A673 (cell line): ENCODE measurements at regions not wholly inside any gene's neighbourhood (a gene's known extent, or its start where the extent isn't known, plus 50 kb on each side); places are given as distances from the start of the nearest gene placed in this dataset.

Experiments used
- BruUV-seq: library from RNA; stranded (reverse); fragments of 400-500 nt; replicated peaks from 2 replicates; lab custom pipeline; 2021; lab: Mats Ljungman, UMichigan
- CTCF ChIA-PET: fragments of 300-600 bp; sonication (Branson Sonifier 250); formaldehyde crosslinking; loops from one replicate; lab custom pipeline; 2022; ENCODE audit warnings: antibody characterized with exemption; lab: Charles Lee
- POLR2A ChIA-PET: fragments of 300-600 bp; sonication (Branson Sonifier 250); formaldehyde crosslinking; loops from one replicate; lab custom pipeline; 2022; ENCODE audit warnings: antibody characterized with exemption; ENCODE audit not compliant: low non-redundant PET; lab: Charles Lee
- DNase-seq: peaks from one replicate; pipeline ENCODE4 v3.0.0-alpha.2; 2015; ENCODE audit warnings: low spot score
- H3K27ac ChIP-seq: fragments of 200-600 bp; sonication (generic); 2 replicates; pipeline ENCODE4 v1.5.1; 2016; ENCODE audit warnings: mixed run types, low read depth, mild to moderate bottlenecking, mixed read lengths, antibody characterized with exemption, low read length; ENCODE audit not compliant: poor library complexity, severe bottlenecking
- H3K27me3 ChIP-seq: fragments of 200-600 bp; sonication (generic); replicated peaks from 2 replicates; pipeline ENCODE4 v1.6.1; 2017; ENCODE audit warnings: mixed run types, low read depth, mild to moderate bottlenecking, mixed read lengths, antibody characterized with exemption, low read length; ENCODE audit not compliant: insufficient read depth, poor library complexity
- H3K36me3 ChIP-seq: fragments of 200-600 bp; sonication (generic); 2 replicates; pipeline ENCODE4 v1.6.1; 2016; ENCODE audit warnings: mixed run types, mild to moderate bottlenecking, mixed read lengths, antibody characterized with exemption, low read length; ENCODE audit not compliant: insufficient read depth, poor library complexity, severe bottlenecking
- H3K4me1 ChIP-seq: fragments of 200-600 bp; sonication (generic); 2 replicates; pipeline ENCODE4 v1.6.1; 2017; ENCODE audit warnings: mixed run types, mild to moderate bottlenecking, mixed read lengths, antibody characterized with exemption, low read length; ENCODE audit not compliant: insufficient read depth, poor library complexity, severe bottlenecking
- H3K4me3 ChIP-seq: fragments of 200-600 bp; sonication (generic); 2 replicates; pipeline ENCODE4 v1.5.1; 2016; ENCODE audit warnings: low read depth, mixed run types, mild to moderate bottlenecking, mixed read lengths, low read length; ENCODE audit not compliant: poor library complexity, severe bottlenecking
- H3K9me3 ChIP-seq: fragments of 200-600 bp; sonication (generic); 2 replicates; pipeline ENCODE4 v1.6.1; 2016; ENCODE audit warnings: mixed run types, low read depth, mild to moderate bottlenecking, mixed read lengths, antibody characterized with exemption, low read length; ENCODE audit not compliant: poor library complexity, severe bottlenecking
- CTCF ChIP-seq: fragments of 300-800, 200-600 bp; sonication (generic); conservative IDR thresholded peaks from 2 replicates; pipeline ENCODE4 v1.5.1; 2017; ENCODE audit warnings: low read depth, mild to moderate bottlenecking, antibody characterized with exemption, low read length, moderate library complexity, mixed read lengths
- EZH2 ChIP-seq: fragments of 200-600 bp; sonication (generic); IDR thresholded peaks from 2 replicates; pipeline ENCODE4 v1.6.1; 2017; ENCODE audit warnings: borderline replicate concordance, low read depth, mild to moderate bottlenecking, mixed read lengths, antibody characterized with exemption, low read length; ENCODE audit not compliant: poor library complexity, severe bottlenecking
- intact Hi-C: fragments of 100-400 bp; cut with micrococcal nuclease; formaldehyde crosslinking; loops from one replicate; pipeline ENCODE4 v1.10.0; 2022; ENCODE audit not compliant: unreplicated experiment

GRCh38 chr2:150782613-150783012 lies 295.1 kb upstream of the RND3 start:
- Histone ChIP-seq H3K4me1 (no peaks in the 10 kb centered on the region), H3K27ac (no peak overlapping the region), H3K36me3 (no peaks in the 10 kb centered on the region), H3K27me3 (no peaks in the 10 kb centered on the region), H3K4me3 (no peak overlapping the region), H3K9me3 (no peaks in the 10 kb centered on the region)
- no peak for TF ChIP-seq CTCF
- no peak for TF ChIP-seq EZH2
- POLR2A ChIA-PET, result no interaction called here
- CTCF ChIA-PET, result no interaction called here
- no peak for DNase-seq
- intact Hi-C loops, result no loop called here
- BruUV-seq, result no TSS peak

- Histone ChIP-seq H3K27ac (no peak overlapping the region), H3K4me1 (no peaks in the 10 kb centered on the region), H3K9me3 (no peaks in the 10 kb centered on the region), H3K4me3 (no peak overlapping the region), H3K27me3 (no peaks in the 10 kb centered on the region), H3K36me3 (no peaks in the 10 kb centered on the region)
- no TSS peak for BruUV-seq
- ChIA-PET POLR2A (no interaction called here), CTCF (no interaction called here)
- peak; percentile 6 for DNase-seq
- intact Hi-C loops, result no loop called here
- TF ChIP-seq EZH2 (no peak), CTCF (no peak)
Measured at GRCh38 chr2:150781142-150781541, 293.7 kb upstream of the RND3 start.

GRCh38 chr2:150778828-150779227 lies 291.4 kb upstream of the RND3 start:
- TF ChIP-seq EZH2 (no peak), CTCF (no peak)
- Histone ChIP-seq H3K9me3 (no peaks in the 10 kb centered on the region), H3K36me3 (no peaks in the 10 kb centered on the region), H3K27ac (no peak overlapping the region), H3K4me3 (no peak overlapping the region), H3K4me1 (no peaks in the 10 kb centered on the region), H3K27me3 (no peaks in the 10 kb centered on the region)
- DNase-seq, result no peak
- POLR2A ChIA-PET, result no interaction called here
- intact Hi-C loops, result no loop called here
- no TSS peak for BruUV-seq
- CTCF ChIA-PET, result no interaction called here
